ENCODE measurements at regions not wholly inside any gene's neighbourhood (a gene's known extent, or its start where the extent isn't known, plus 50 kb on each side); places are given as distances from the start of the nearest gene placed in this dataset.

GRCh38 chr14:95381726-95382125 lies 62.0 kb upstream of the CLMN start:
- no peak for DNase-seq

DNA sequence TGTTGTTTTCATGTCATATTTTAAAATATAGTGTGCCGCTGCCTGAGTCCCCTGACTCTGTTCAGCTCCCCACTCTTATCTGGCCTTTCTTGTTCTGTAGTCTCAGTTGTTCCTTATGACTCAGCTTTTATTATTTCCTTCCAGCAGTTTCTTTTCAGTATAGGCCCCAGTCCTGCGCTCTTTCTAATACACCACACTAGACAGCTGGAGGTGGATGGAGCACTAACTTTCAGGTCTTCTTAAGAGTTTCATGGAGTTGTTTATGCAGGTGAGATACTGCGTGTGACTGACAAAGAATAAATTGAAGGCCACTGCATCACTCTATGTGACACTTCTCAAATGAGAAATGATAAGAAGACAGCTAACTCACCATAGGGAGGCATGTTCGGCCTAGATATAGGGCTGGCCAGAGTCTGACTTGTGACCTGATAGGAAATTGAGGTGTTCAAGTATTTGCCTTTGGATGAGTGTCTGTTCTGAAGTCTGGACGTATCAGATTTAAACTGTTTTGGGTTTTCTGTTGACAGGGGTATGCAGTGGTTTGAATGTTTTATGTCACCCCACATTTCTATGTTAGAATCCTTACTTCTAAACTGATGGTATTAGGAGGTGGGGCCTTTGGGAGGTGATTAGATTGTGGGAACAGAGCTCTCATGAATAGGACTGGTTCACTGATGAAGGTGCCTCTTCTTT lies 60.8 kb upstream of the CLMN start:
- no peak for DNase-seq

DNA sequence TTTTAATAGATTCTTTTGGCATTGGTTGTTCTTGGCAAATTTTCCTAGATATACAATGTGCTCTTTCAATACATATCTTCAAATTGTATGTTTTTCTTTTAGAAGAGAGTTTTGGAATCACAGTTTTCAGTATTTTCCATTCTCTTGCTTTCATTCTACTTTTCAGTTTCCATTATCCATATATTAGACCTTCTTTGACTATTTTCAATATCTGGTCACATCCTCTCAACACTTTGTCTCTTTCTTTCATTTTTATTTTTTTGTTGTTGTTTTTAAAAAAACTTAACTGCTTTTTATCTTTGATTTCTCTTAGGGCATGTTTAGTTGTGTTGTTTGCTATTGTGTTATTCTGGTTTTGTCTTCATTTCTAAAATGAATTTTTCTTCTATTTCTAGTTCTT lies 59.9 kb upstream of the CLMN start:
- no peak for DNase-seq

DNA sequence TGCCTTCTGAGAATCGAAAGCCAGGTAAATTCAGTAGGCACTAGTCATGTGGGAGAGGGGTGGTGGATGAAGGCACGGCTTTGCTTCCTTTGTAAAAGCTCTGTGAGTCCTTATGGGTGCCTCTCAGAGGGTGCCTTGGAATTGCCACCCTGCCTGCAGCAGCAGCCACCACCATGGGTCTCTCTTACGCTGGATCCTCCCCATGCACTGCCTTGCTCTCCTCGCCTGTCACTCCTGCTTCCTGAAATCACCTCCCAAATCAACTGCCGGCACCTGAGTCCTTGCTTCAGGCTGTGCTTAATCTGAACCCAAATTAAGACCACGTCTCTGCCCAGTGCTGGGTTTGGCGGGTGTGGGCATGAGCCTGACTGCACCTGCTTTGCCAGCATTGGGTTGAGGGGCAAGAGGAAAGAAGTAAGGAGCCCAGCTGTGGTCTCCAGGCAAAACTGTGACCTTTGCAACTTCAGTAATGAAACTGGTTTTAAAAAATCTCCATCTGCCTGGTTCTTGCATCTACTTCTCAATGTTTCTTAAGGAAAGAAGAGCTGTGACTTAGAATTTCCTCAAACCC lies 55.9 kb upstream of the CLMN start:
- DNase-seq = no peak

DNA sequence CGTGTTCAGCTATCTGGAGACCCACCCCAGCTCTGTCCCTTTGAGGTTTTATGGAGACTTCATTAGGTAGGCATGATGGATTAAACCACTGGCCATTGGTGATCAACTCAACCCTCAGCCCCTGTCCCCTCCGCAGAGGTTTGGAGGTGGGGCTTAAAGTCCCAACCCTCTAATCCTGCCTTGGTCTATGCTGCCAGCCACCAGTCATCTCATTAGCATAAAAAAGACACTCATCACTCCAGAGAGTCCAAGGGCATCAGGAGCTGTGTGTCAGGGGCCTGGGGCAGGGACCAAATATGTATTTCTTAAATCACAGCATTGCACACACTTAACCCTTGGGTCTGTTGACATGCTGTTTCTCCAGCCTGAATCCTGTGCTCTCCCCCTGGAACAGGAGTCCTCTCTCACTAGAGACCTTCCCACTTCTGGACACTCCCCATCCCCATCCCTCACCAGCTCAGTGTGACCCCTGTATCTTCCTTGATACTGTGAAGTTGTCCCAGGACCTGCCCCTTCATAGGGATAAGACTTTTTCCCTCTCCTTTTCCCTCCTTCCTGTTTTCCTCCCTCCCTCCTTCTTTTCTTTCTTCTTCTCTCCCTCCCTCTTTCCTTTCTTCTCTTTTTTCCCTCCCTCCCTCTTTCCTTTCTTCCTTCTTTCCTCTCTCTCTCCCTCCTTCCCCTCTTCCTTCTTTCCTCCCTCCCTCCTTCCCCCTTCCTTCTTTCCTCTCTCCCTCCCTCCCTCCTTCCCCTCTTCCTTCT lies 54.7 kb upstream of the CLMN start:
- DNase-seq = no peak

GRCh38 chr14:95370076-95370475 lies 50.4 kb upstream of the CLMN start:
- DNase-seq = no peak
